SK-N-SH treated with all-trans-retinoic acid at 6 μM for 48 hours (cell line): ENCODE measurements at regions not wholly inside any gene's neighbourhood (a gene's known extent, or its start where the extent isn't known, plus 50 kb on each side); places are given as distances from the start of the nearest gene placed in this dataset.
"Not testable (repeated sequence)": the region's sequence is repeated elsewhere in the genome, so short reads cannot be mapped to it uniquely, and the experiment has no call there.

Experiments used
- ATAC-seq: fragments of 200-7000 bp; cut with Tn5 transposase; 3 replicates; pipeline ENCODE4 v1.9.1; 2020; ENCODE audit warnings: mild to moderate bottlenecking, moderate library complexity
- ARNTL ChIP-seq: fragments of 450-650 bp; formaldehyde crosslinking; IDR thresholded peaks from 2 replicates; pipeline ENCODE4 v1.5.0; 2020; ENCODE audit warnings: low read depth, mild to moderate bottlenecking, moderate library complexity, borderline replicate concordance
- BACH2 ChIP-seq: fragments of 250-450 bp; sonication (Bioruptor Pico); IDR thresholded peaks from 2 replicates; pipeline ENCODE4 v1.9.0; 2021; ENCODE audit warnings: mild to moderate bottlenecking, borderline replicate concordance
- CSDC2 ChIP-seq: fragments of 250-450 bp; sonication (Bioruptor Pico); IDR thresholded peaks from 2 replicates; pipeline ENCODE4 v1.5.0; 2020; ENCODE audit warnings: mild to moderate bottlenecking, moderate library complexity
- ESRRG ChIP-seq: fragments of 250-450 bp; sonication (Bioruptor Pico); IDR thresholded peaks from 2 replicates; pipeline ENCODE4 v1.6.1; 2021; ENCODE audit warnings: mild to moderate bottlenecking
- OSR1 ChIP-seq: fragments of 250-450 bp; sonication (Bioruptor Pico); IDR thresholded peaks from 2 replicates; pipeline ENCODE4 v1.8.0; 2022; ENCODE audit warnings: moderate library complexity, mild to moderate bottlenecking, inconsistent platforms
- PPARA ChIP-seq: fragments of 250-450 bp; sonication (Bioruptor Pico); IDR thresholded peaks from 2 replicates; pipeline ENCODE4 v1.5.0; 2020; ENCODE audit warnings: mild to moderate bottlenecking, borderline replicate concordance
- RARB ChIP-seq: fragments of 250-450 bp; sonication (Bioruptor Pico); IDR thresholded peaks from 2 replicates; pipeline ENCODE4 v1.8.0; 2021; ENCODE audit warnings: mild to moderate bottlenecking, moderate library complexity
- SNAI2 ChIP-seq: fragments of 250-450 bp; sonication (Bioruptor Pico); IDR thresholded peaks from 2 replicates; pipeline ENCODE4 v1.5.0; 2020; ENCODE audit warnings: mild to moderate bottlenecking, moderate library complexity
- TCF4 ChIP-seq: fragments of 250-450 bp; sonication (Bioruptor Pico); IDR thresholded peaks from 2 replicates; pipeline ENCODE4 v1.8.0; 2021; ENCODE audit warnings: mild to moderate bottlenecking, moderate library complexity, borderline replicate concordance
- TOX ChIP-seq: fragments of 250-450 bp; sonication (Bioruptor Pico); IDR thresholded peaks from 2 replicates; pipeline ENCODE4 v1.8.0; 2021; ENCODE audit warnings: mild to moderate bottlenecking, moderate library complexity, borderline replicate concordance
- ZC3H10 ChIP-seq: fragments of 250-450 bp; sonication (Bioruptor Pico); IDR thresholded peaks from 2 replicates; pipeline ENCODE4 v1.5.1; 2021; ENCODE audit warnings: mild to moderate bottlenecking, moderate library complexity
- ZNF565 ChIP-seq: fragments of 450-650 bp; formaldehyde crosslinking; conservative IDR thresholded peaks from 2 replicates; pipeline ENCODE4 v1.5.0; 2020; ENCODE audit warnings: low read depth, mild to moderate bottlenecking, moderate library complexity
- ZNF70 ChIP-seq: fragments of 450-650 bp; formaldehyde crosslinking; IDR thresholded peaks from 2 replicates; pipeline ENCODE4 v1.5.0; 2020; ENCODE audit warnings: mild to moderate bottlenecking, moderate library complexity
- ZNF8 ChIP-seq: fragments of 450-650 bp; formaldehyde crosslinking; IDR thresholded peaks from 2 replicates; pipeline ENCODE4 v1.5.0; 2020; ENCODE audit warnings: mild to moderate bottlenecking, moderate library complexity
- TF ChIP-seq, protein P1 (sequence below): fragments of 250-450 bp; sonication (Bioruptor Pico); IDR thresholded peaks from 2 replicates; pipeline ENCODE4 v1.5.0; 2020; ENCODE audit warnings: mild to moderate bottlenecking, moderate library complexity
- TF ChIP-seq, protein P2 (sequence below): fragments of 250-450 bp; sonication (Bioruptor Pico); IDR thresholded peaks from 2 replicates; pipeline ENCODE4 v1.5.1; 2020; ENCODE audit warnings: low read depth, mild to moderate bottlenecking, moderate library complexity
- TF ChIP-seq, protein P3 (sequence below): fragments of 250-450 bp; sonication (Bioruptor Pico); IDR thresholded peaks from 2 replicates; pipeline ENCODE4 v1.8.0; 2020; ENCODE audit warnings: mild to moderate bottlenecking, moderate library complexity, borderline replicate concordance
- TF ChIP-seq, protein P4 (sequence below): fragments of 250-450 bp; sonication (Bioruptor Pico); IDR thresholded peaks from 2 replicates; pipeline ENCODE4 v1.8.0; 2021; ENCODE audit warnings: low read depth, mild to moderate bottlenecking, moderate library complexity, borderline replicate concordance

DNA sequence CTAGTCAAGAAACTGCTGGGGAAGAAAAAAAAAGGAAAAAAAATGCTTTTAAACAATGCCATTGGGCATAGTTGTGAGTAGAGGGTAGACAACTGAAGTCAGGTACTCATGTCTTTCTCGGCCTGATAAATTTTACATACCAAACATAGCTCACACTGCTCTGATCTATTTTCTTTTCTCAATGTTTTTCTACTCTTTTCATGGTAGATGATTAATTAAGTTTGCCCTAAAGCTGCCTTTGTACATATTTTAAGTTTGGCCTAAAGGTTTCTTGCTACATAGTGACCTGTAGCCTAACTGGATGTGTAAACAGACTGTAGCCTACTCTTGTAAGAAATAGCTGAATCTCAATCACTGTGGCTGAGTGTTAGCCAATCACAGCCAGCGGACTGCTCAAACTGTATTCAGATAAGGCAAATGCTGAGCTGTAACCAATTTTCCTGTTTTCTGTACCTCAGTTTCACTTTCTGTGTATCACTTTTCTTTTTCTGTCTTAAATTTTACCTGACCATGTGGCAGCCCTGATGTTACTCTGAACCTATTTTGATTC lies 121.0 kb downstream of the PCDH10 start (continued):
- TF ChIP-seq, protein P1, sequence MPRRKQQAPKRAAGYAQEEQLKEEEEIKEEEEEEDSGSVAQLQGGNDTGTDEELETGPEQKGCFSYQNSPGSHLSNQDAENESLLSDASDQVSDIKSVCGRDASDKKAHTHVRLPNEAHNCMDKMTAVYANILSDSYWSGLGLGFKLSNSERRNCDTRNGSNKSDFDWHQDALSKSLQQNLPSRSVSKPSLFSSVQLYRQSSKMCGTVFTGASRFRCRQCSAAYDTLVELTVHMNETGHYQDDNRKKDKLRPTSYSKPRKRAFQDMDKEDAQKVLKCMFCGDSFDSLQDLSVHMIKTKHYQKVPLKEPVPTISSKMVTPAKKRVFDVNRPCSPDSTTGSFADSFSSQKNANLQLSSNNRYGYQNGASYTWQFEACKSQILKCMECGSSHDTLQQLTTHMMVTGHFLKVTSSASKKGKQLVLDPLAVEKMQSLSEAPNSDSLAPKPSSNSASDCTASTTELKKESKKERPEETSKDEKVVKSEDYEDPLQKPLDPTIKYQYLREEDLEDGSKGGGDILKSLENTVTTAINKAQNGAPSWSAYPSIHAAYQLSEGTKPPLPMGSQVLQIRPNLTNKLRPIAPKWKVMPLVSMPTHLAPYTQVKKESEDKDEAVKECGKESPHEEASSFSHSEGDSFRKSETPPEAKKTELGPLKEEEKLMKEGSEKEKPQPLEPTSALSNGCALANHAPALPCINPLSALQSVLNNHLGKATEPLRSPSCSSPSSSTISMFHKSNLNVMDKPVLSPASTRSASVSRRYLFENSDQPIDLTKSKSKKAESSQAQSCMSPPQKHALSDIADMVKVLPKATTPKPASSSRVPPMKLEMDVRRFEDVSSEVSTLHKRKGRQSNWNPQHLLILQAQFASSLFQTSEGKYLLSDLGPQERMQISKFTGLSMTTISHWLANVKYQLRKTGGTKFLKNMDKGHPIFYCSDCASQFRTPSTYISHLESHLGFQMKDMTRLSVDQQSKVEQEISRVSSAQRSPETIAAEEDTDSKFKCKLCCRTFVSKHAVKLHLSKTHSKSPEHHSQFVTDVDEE (CRISPR knock-in tag): no peak
- TF ChIP-seq CSDC2: no peak
- no peak for TF ChIP-seq ZNF70 (CRISPR knock-in tag)
- no peak for TF ChIP-seq ZC3H10 (CRISPR knock-in tag)
- no peak for TF ChIP-seq ZNF8 (CRISPR knock-in tag)
- TF ChIP-seq, protein P2, sequence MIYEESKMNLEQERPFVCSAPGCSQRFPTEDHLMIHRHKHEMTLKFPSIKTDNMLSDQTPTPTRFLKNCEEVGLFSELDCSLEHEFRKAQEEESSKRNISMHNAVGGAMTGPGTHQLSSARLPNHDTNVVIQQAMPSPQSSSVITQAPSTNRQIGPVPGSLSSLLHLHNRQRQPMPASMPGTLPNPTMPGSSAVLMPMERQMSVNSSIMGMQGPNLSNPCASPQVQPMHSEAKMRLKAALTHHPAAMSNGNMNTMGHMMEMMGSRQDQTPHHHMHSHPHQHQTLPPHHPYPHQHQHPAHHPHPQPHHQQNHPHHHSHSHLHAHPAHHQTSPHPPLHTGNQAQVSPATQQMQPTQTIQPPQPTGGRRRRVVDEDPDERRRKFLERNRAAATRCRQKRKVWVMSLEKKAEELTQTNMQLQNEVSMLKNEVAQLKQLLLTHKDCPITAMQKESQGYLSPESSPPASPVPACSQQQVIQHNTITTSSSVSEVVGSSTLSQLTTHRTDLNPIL (CRISPR knock-in tag): no peak
- TF ChIP-seq RARB (CRISPR knock-in tag): no peak
- TF ChIP-seq, protein P3, sequence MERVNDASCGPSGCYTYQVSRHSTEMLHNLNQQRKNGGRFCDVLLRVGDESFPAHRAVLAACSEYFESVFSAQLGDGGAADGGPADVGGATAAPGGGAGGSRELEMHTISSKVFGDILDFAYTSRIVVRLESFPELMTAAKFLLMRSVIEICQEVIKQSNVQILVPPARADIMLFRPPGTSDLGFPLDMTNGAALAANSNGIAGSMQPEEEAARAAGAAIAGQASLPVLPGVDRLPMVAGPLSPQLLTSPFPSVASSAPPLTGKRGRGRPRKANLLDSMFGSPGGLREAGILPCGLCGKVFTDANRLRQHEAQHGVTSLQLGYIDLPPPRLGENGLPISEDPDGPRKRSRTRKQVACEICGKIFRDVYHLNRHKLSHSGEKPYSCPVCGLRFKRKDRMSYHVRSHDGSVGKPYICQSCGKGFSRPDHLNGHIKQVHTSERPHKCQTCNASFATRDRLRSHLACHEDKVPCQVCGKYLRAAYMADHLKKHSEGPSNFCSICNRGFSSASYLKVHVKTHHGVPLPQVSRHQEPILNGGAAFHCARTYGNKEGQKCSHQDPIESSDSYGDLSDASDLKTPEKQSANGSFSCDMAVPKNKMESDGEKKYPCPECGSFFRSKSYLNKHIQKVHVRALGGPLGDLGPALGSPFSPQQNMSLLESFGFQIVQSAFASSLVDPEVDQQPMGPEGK (CRISPR knock-in tag): no peak
- TF ChIP-seq OSR1 (CRISPR knock-in tag): no peak
- TF ChIP-seq, all 23 proteins: peak for 0

DNA sequence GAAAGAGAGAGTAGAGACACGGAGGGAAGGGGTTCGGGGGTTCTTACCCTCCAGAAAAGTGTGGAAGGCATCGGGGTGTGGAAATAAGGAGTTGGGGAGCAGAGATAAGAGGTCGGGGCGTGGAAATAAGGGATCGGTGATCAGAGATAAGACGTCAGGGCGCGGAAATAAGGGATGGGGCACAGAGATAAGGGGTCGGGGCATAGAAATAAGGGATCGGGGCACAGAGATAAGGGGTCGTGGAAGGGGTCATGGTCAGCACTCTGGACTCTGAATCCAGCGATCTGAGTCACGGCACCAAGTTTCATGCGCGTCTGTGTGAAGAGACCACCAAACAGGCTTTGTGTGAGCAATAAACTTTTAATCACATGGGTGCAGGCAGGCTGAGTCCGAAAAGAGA lies 119.1 kb downstream of the PCDH10 start:
- no peak for TF ChIP-seq RARB (CRISPR knock-in tag)
- no peak for TF ChIP-seq TOX (CRISPR knock-in tag)
- no peak for TF ChIP-seq ARNTL (CRISPR knock-in tag)
- TF ChIP-seq, protein P4, sequence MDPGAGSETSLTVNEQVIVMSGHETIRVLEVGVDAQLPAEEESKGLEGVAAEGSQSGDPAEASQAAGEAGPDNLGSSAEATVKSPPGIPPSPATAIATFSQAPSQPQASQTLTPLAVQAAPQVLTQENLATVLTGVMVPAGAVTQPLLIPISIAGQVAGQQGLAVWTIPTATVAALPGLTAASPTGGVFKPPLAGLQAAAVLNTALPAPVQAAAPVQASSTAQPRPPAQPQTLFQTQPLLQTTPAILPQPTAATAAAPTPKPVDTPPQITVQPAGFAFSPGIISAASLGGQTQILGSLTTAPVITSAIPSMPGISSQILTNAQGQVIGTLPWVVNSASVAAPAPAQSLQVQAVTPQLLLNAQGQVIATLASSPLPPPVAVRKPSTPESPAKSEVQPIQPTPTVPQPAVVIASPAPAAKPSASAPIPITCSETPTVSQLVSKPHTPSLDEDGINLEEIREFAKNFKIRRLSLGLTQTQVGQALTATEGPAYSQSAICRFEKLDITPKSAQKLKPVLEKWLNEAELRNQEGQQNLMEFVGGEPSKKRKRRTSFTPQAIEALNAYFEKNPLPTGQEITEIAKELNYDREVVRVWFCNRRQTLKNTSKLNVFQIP (CRISPR knock-in tag): no peak
- TF ChIP-seq OSR1 (CRISPR knock-in tag): no peak
- no peak for ATAC-seq

DNA sequence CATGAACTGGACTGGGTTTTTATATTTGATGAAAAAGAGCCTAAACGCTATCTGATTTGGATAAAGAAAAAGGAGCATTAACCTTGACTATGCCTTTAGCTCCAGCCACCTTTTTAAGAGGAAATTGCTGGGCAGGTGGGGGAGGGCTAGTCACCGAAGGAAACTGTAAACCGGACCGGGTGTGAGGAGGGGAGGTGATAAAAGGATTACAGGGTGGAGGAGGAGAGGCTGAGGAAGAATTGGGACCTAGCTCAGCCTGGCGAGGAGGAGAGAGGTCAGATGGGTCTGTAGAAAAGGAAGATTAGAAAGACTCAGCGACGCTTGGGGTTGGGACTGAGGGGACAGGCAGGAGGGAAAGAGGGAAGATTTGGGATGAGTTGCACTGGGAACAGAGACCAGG lies 118.4 kb downstream of the PCDH10 start:
- not testable (repeated sequence) for ATAC-seq

DNA sequence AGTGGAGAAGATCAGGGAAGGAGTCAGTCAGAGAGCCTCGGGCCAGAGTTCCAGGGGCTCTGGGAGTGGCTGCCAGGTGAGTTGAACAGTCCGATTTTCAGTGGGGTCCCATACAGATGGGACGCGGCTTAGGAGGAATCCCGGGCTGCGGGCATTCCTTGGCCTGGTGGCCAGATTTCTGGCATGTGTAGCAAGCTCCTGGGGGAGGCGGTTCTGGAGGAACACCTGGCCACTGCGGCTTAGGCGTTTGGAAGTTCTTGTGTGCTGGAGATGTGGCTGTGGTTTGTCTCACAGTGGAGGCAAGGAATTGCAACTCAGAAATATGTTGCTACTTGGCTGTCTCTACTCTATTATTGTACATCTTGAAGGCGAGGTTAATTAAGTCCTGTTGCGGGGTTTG lies 117.9 kb downstream of the PCDH10 start:
- ATAC-seq: not testable (repeated sequence)

DNA sequence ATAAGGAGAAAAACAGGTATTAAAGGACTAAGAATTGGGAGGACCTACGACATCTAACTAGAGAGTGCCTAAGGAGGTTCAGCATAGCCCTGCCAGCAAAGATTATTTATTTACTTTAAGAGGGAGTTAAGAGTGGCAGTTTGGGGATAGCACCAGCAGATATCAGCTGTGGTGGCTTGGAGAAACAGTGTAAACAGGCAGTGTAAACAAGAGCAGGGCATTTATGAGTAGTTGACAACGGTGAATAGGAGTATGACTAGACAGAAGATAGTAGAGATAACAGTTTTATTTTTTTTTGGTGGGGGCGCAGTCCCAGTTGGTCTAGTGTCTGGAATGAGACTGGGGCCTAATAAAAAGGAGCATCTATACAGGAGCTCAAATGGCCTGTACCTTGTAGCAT lies 115.2 kb downstream of the PCDH10 start:
- ATAC-seq: not testable (repeated sequence)

DNA sequence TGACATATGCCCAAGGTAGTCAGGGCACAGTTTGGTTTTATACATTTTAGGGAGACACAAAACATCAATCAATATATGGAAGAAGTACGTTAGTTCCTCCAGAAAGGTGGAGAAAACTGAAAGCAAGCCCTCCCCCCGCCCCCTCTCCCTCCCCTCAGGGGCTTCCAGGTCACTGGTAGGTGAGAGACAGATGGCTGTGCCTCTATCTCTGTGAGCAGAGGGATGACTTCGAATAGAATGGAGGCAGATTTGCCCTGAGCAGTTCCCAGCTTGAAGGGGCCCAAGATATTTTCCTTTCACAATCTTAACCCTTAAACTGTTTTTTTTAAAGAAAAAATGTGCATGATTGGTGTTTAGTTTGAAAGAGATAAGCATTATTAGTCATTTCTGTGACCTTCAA lies 114.0 kb downstream of the PCDH10 start:
- no peak for ATAC-seq
- TF ChIP-seq CSDC2: no peak
- no peak for TF ChIP-seq ARNTL (CRISPR knock-in tag)
- TF ChIP-seq, protein P1 (CRISPR knock-in tag): no peak
- TF ChIP-seq ZC3H10 (CRISPR knock-in tag): no peak
- no peak for TF ChIP-seq TOX (CRISPR knock-in tag)
- no peak for TF ChIP-seq ZNF70 (CRISPR knock-in tag)
- TF ChIP-seq RARB (CRISPR knock-in tag): no peak
- TF ChIP-seq BACH2 (CRISPR knock-in tag): no peak
- TF ChIP-seq ZNF565 (CRISPR knock-in tag): no peak
- no peak for TF ChIP-seq SNAI2 (CRISPR knock-in tag)
- no peak for TF ChIP-seq PPARA (CRISPR knock-in tag)
- no peak for TF ChIP-seq TCF4 (CRISPR knock-in tag)
- TF ChIP-seq OSR1 (CRISPR knock-in tag): no peak
- no peak for TF ChIP-seq ESRRG (CRISPR knock-in tag)
- TF ChIP-seq, protein P4 (CRISPR knock-in tag): no peak
- TF ChIP-seq, all 23 proteins: peak for 0
